IMR-90 (cell line): ENCODE measurements at regions not wholly inside any gene's neighbourhood (a gene's known extent, or its start where the extent isn't known, plus 50 kb on each side); places are given as distances from the start of the nearest gene placed in this dataset.

Experiments
- ATAC-seq: fragments of 200-7000 bp; cut with Tn5 transposase; 2 replicates; pipeline ENCODE4 v1.9.1; 2020; ENCODE audit warnings: low read depth, mild to moderate bottlenecking, moderate library complexity
- BruUV-seq: library from RNA; stranded (reverse); fragments of 400-500 nt; replicated peaks from 2 replicates; lab custom pipeline; 2021; lab: Mats Ljungman, UMichigan
- CTCF ChIA-PET: fragments of 300-600 bp; formaldehyde crosslinking; extraction: SDS; loops from one replicate; lab custom pipeline; 2021; ENCODE audit warnings: antibody characterized with exemption; lab: Yijun Ruan, JAX
- POLR2A ChIA-PET: fragments of 300-600 bp; sonication (Branson Sonifier 250); formaldehyde crosslinking; loops from one replicate; lab custom pipeline; 2022; ENCODE audit warnings: antibody characterized with exemption; ENCODE audit not compliant: unreplicated experiment; lab: Charles Lee
- DNase-seq: peaks from one replicate; pipeline ENCODE4 v3.0.0; 2013
- H2AFZ ChIP-seq: replicated peaks from 2 replicates; pipeline ENCODE3; 2013; ENCODE audit warnings: low read length, mild to moderate bottlenecking; ENCODE audit not compliant: poor library complexity
- H2AK5ac ChIP-seq: 2 replicates; pipeline ENCODE4 v1.6.1; 2013; ENCODE audit warnings: low read depth, low read length, inconsistent platforms
- H2AK9ac ChIP-seq: replicated peaks from 2 replicates; pipeline ENCODE3; 2013; ENCODE audit warnings: mild to moderate bottlenecking, low read depth, low read length, moderate library complexity; ENCODE audit not compliant: poor library complexity
- H2BK120ac ChIP-seq: 2 replicates; pipeline ENCODE4 v1.6.1; 2013; ENCODE audit warnings: low read depth, low read length, inconsistent platforms
- H2BK15ac ChIP-seq: 3 replicates; pipeline ENCODE4 v1.6.1; 2013; ENCODE audit warnings: low read depth, low read length, inconsistent platforms
- H2BK20ac ChIP-seq: 2 replicates; pipeline ENCODE4 v1.6.1; 2013; ENCODE audit warnings: low read depth, mild to moderate bottlenecking, inconsistent platforms, low read length, moderate library complexity
- H2BK5ac ChIP-seq: 2 replicates; pipeline ENCODE4 v1.6.1; 2013; ENCODE audit warnings: mild to moderate bottlenecking, low read depth, low read length, inconsistent platforms; ENCODE audit not compliant: poor library complexity, severe bottlenecking
- H3K14ac ChIP-seq: replicated peaks from 2 replicates; pipeline ENCODE4 v1.6.1; 2013; ENCODE audit warnings: low read depth, low read length, inconsistent platforms
- H3K18ac ChIP-seq: 2 replicates; pipeline ENCODE4 v1.6.1; 2013; ENCODE audit warnings: low read depth, low read length, control low read depth
- H3K23ac ChIP-seq: 2 replicates; pipeline ENCODE4 v1.6.1; 2013; ENCODE audit warnings: low read depth, low read length, inconsistent platforms
- H3K27ac ChIP-seq: 2 replicates; pipeline ENCODE4 v1.5.1; 2013; ENCODE audit warnings: mild to moderate bottlenecking, control low read depth, low read length; ENCODE audit not compliant: insufficient read depth
- H3K27me3 ChIP-seq: 2 replicates; pipeline ENCODE4 v1.6.1; 2013; ENCODE audit warnings: low read length; ENCODE audit not compliant: control insufficient read depth, insufficient read depth
- H3K36me3 ChIP-seq: 2 replicates; pipeline ENCODE4 v1.6.1; 2013; ENCODE audit warnings: low read length, mixed read lengths; ENCODE audit not compliant: control insufficient read depth, insufficient read depth
- H3K4ac ChIP-seq: 2 replicates; pipeline ENCODE4 v1.6.1; 2013; ENCODE audit warnings: low read depth, low read length, inconsistent platforms
- H3K4me1 ChIP-seq: 2 replicates; pipeline ENCODE4 v1.6.1; 2013; ENCODE audit warnings: low read length, mixed read lengths; ENCODE audit not compliant: control insufficient read depth, insufficient read depth
- H3K4me2 ChIP-seq: 2 replicates; pipeline ENCODE4 v1.6.1; 2013; ENCODE audit warnings: low read depth, mild to moderate bottlenecking, control low read depth, low read length, moderate library complexity
- H3K4me3 ChIP-seq: 2 replicates; pipeline ENCODE4 v1.5.1; 2013; ENCODE audit warnings: low read depth, mild to moderate bottlenecking, control low read depth, low read length, moderate library complexity; ENCODE audit not compliant: insufficient read depth
- H3K56ac ChIP-seq: 2 replicates; pipeline ENCODE4 v1.6.1; 2013; ENCODE audit warnings: low read length, inconsistent platforms; ENCODE audit not compliant: insufficient read depth; ENCODE audit errors: extremely low read depth
- H3K79me1 ChIP-seq, 2 experiments: 2 replicates each; pipeline ENCODE4 v1.6.1; 2013; ENCODE audit warnings: low read length in 2 of 2, inconsistent platforms in 1 of 2, low read depth in 1 of 2
- H3K9ac ChIP-seq: 2 replicates; pipeline ENCODE4 v1.6.1; 2013; ENCODE audit warnings: low read depth, low read length, control low read depth
- H3K9me1 ChIP-seq: 2 replicates; pipeline ENCODE4 v1.6.1; 2013; ENCODE audit warnings: low read length, inconsistent platforms; ENCODE audit not compliant: insufficient read depth
- H3K9me3 ChIP-seq: 2 replicates; pipeline ENCODE4 v1.6.1; 2013; ENCODE audit warnings: low read length; ENCODE audit not compliant: control insufficient read depth, insufficient read depth
- H4K20me1 ChIP-seq: 2 replicates; pipeline ENCODE4 v1.6.1; 2013; ENCODE audit warnings: low read length, inconsistent platforms; ENCODE audit not compliant: insufficient read depth
- H4K5ac ChIP-seq: 2 replicates; pipeline ENCODE4 v1.6.1; 2013; ENCODE audit warnings: mild to moderate bottlenecking, low read depth, low read length, control low read depth
- H4K8ac ChIP-seq, 2 experiments: 2 replicates each; pipeline ENCODE4 v1.6.1; 2013; ENCODE audit warnings: low read depth in 2 of 2, low read length in 2 of 2, control low read depth in 1 of 2, inconsistent platforms in 1 of 2
- H4K91ac ChIP-seq: 2 replicates; pipeline ENCODE4 v1.6.1; 2013; ENCODE audit warnings: low read depth, low read length, inconsistent platforms; ENCODE audit not compliant: insufficient read depth
- CEBPB ChIP-seq: IDR thresholded peaks from 2 replicates; pipeline ENCODE4 v1.6.1; 2012; ENCODE audit warnings: low read depth, low read length, improper control_type of control experiment
- CHD1 ChIP-seq: IDR thresholded peaks from 2 replicates; pipeline ENCODE4 v1.6.1; 2012; ENCODE audit warnings: low read depth, low read length, improper control_type of control experiment
- CTCF ChIP-seq: conservative IDR thresholded peaks from 2 replicates; pipeline ENCODE4 v1.5.1; 2012; ENCODE audit warnings: mild to moderate bottlenecking, low read depth, low read length, improper control_type of control experiment
- ELK1 ChIP-seq: fragments of 150-350 bp; IDR thresholded peaks from 2 replicates; pipeline ENCODE4 v1.6.1; 2016; ENCODE audit warnings: low read depth, mild to moderate bottlenecking, low read length, moderate library complexity, borderline replicate concordance
- FOS ChIP-seq: fragments of 150-350 bp; IDR thresholded peaks from 2 replicates; pipeline ENCODE4 v1.6.1; 2016; ENCODE audit warnings: low read depth, low read length
- MAFK ChIP-seq: IDR thresholded peaks from 2 replicates; pipeline ENCODE4 v1.6.1; 2012; ENCODE audit warnings: low read depth, low read length, improper control_type of control experiment
- MAZ ChIP-seq: IDR thresholded peaks from 2 replicates; pipeline ENCODE4 v1.6.1; 2012; ENCODE audit warnings: low read depth, mild to moderate bottlenecking, low read length, improper control_type of control experiment, moderate library complexity, borderline replicate concordance
- MXI1 ChIP-seq: IDR thresholded peaks from 2 replicates; pipeline ENCODE4 v1.6.1; 2012; ENCODE audit warnings: low read depth, mild to moderate bottlenecking, low read length, moderate library complexity, borderline replicate concordance
- NFE2L2 ChIP-seq: fragments of 150-350 bp; IDR thresholded peaks from 2 replicates; pipeline ENCODE4 v1.6.1; 2016; ENCODE audit warnings: low read depth, mild to moderate bottlenecking, low read length
- POLR2A ChIP-seq: IDR thresholded peaks from 2 replicates; pipeline ENCODE4 v1.6.1; 2012; ENCODE audit warnings: mild to moderate bottlenecking, low read depth, low read length
- RAD21 ChIP-seq: IDR thresholded peaks from 2 replicates; pipeline ENCODE4 v1.6.1; 2012; ENCODE audit warnings: low read length, improper control_type of control experiment
- RCOR1 ChIP-seq: IDR thresholded peaks from 2 replicates; pipeline ENCODE4 v1.6.1; 2012; ENCODE audit warnings: mild to moderate bottlenecking, low read length, improper control_type of control experiment; ENCODE audit not compliant: insufficient replicate concordance
- RFX5 ChIP-seq: IDR thresholded peaks from 2 replicates; pipeline ENCODE4 v1.8.0; 2012; ENCODE audit warnings: low read depth, mild to moderate bottlenecking, low read length, moderate library complexity
- SMC3 ChIP-seq: fragments of 150-350 bp; IDR thresholded peaks from 2 replicates; pipeline ENCODE4 v1.6.1; 2016; ENCODE audit warnings: low read depth, mild to moderate bottlenecking, antibody characterized with exemption, low read length, moderate library complexity
- USF2 ChIP-seq: fragments of 150-350 bp; IDR thresholded peaks from 2 replicates; pipeline ENCODE4 v1.6.1; 2017; ENCODE audit warnings: mild to moderate bottlenecking, antibody characterized with exemption, low read length, low read depth
- WGBS, 2 experiments: methylation state at CpG; one replicate each; pipeline versions ENCODE4 v1.1.5 to v1.1.7; 2013; ENCODE audit warnings: missing lambda C conversion rate in 2 of 2; ENCODE audit not compliant: insufficient read length in 1 of 2; ENCODE audit errors: extremely low coverage in 2 of 2; 5-methylcytosine and 5-hydroxymethylcytosine counted together
- dilution Hi-C: fragments of 300-500 bp; cut with HindIII; formaldehyde crosslinking; loops from one replicate; pipeline ENCODE4 v1.14.3; 2018; ENCODE audit warnings: low sequenced_read_pairs; ENCODE audit not compliant: unreplicated experiment
- in situ Hi-C: fragments of 300-500 bp; cut with MboI; formaldehyde crosslinking; loops from 3 replicates; pipeline ENCODE4 v1.14.3; 2019; ENCODE audit warnings: low sequenced_read_pairs, inconsistent platforms, mixed read lengths
- intact Hi-C: fragments of 100-400 bp; cut with micrococcal nuclease; formaldehyde crosslinking; loops from 2 replicates; pipeline ENCODE4 v1.10.0; 2022

- no peaks in the 10 kb centered on the region for H3K9me1 ChIP-seq
- no peak overlapping the region for H3K27ac ChIP-seq
- no peaks in the 10 kb centered on the region for H3K9me3 ChIP-seq
- BruUV-seq: no TSS peak
- H3K36me3 ChIP-seq: no peaks in the 10 kb centered on the region
- no peak overlapping the region for H3K4me2 ChIP-seq
- H4K8ac ChIP-seq: no peak overlapping the region
- DNase-seq: no peak
- in situ Hi-C loops (no loop called here), dilution Hi-C loops (no loop called here), intact Hi-C loops (no loop called here)
- H4K91ac ChIP-seq: no peak overlapping the region
- ChIA-PET POLR2A (no interaction called here), CTCF (no interaction called here)
- H3K9ac ChIP-seq: no peak overlapping the region
- no peaks in the 10 kb centered on the region for H3K4me1 ChIP-seq
- H2AFZ ChIP-seq: no peak overlapping the region
- no peak for TF ChIP-seq CHD1
- no peak for TF ChIP-seq FOS
- TF ChIP-seq CEBPB: no peak
- no peak for TF ChIP-seq MXI1
- TF ChIP-seq SMC3: no peak
- TF ChIP-seq MAZ: no peak
- TF ChIP-seq USF2: no peak
- TF ChIP-seq RAD21: no peak
- no peak for TF ChIP-seq NFE2L2
- no peak for TF ChIP-seq RCOR1
- TF ChIP-seq RFX5: no peak
- TF ChIP-seq ELK1: no peak
- TF ChIP-seq MAFK: no peak
- TF ChIP-seq CTCF: no peak
- no peak for TF ChIP-seq POLR2A
- H2BK120ac ChIP-seq: no peak overlapping the region
- H4K20me1 ChIP-seq: no peaks in the 10 kb centered on the region
- ATAC-seq: no peak
- H3K27me3 ChIP-seq: no peaks in the 10 kb centered on the region
- H3K23ac ChIP-seq: no peak overlapping the region
- 100% methylated on average over 1 of the region's 4 CpGs; no CpG with 5 or more reads in 1 of the 2 experiments for WGBS, 2 experiments
- no peak overlapping the region for H2AK9ac ChIP-seq
- no peaks in the 10 kb centered on the region for H3K79me1 ChIP-seq
- H3K4ac ChIP-seq: no peak overlapping the region
- H3K4me3 ChIP-seq: no peak overlapping the region
- H4K5ac ChIP-seq: no peak overlapping the region
- no peak overlapping the region for H2BK20ac ChIP-seq
- no peak overlapping the region for H2BK5ac ChIP-seq
- no peak overlapping the region for H2BK15ac ChIP-seq
- H2AK5ac ChIP-seq: no peak overlapping the region
- no peak overlapping the region for H3K56ac ChIP-seq
- no peak overlapping the region for H3K14ac ChIP-seq
- no peak overlapping the region for H3K18ac ChIP-seq
Measured at GRCh38 chr5:124891179-124891578, 144.7 kb upstream of the ZNF608 start.
